GM21390 (cell line): ENCODE measurements at regions not wholly inside any gene's neighbourhood (a gene's known extent, or its start where the extent isn't known, plus 50 kb on each side); places are given as distances from the start of the nearest gene placed in this dataset.
"Not testable (repeated sequence)": the region's sequence is repeated elsewhere in the genome, so short reads cannot be mapped to it uniquely, and the experiment has no call there.

ENCODE experiments used
- ATAC-seq: cut with Tn5 transposase; IDR thresholded peaks from one replicate; pipeline ENCODE4 v1.9.1; 2021; ENCODE audit not compliant: unreplicated experiment

DNA sequence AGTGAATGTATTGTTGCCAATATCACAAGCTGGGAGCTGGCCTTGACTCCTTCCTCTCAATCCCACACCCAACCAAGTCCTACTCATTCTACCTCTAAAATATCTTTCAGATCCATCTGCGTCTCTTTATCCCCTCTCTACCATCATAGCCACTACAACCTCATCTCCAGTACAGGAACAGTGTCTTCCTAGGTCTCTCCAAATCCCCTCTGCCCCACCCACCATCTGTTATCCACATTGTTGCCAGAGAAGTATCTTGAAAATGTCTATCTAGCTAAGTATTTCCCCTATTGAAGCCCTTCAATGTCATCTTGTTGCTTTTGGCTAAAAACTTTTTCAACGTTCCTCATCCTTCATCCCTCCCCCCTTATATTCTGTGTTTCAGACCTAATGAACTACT is 244.7 kb downstream of the C12orf75 start:
- no peak for ATAC-seq

DNA sequence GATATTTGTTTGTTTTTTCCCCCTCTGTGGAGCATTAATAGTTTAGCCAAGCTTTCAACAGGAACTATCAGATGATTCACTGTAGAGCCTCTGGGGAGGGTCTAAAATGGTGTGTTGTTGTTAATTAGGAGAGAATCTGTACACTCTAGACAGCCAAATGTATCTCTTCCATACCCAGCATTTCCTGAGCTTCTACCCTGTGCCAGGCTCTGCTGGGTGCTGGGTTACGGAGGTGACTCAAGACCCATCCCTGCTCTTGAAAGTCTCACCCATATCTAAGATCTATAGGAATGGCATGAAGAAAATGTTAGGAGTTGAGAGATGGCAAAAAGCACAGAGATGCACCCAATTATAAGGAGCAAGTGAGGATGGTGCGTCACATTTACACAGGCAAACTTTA is 245.8 kb downstream of the C12orf75 start:
- no peak for ATAC-seq

DNA sequence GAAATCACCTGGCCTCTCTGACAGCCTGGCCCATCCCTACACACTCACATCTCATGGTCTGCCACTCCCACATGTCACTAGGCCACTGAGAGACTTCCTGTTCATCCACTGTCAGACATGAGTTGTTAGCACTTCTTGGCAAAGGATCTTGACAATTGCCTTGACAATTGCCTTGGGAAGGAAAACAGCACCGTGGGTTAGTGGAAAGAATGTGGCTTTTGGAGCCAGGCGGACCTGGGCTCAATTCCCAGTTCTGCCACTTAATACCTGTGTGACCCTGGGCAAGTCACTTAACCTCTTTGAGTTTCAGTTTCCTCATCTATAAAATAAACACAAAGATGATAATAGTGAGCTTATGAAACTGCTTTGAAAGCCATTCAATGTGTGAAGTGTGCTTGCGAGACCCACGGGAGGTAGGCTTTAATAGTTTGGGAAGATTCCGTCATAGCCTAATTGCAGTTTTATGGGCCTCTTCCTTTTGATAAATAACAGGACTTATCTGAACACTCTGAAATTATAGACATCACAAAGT is 250.4 kb downstream of the C12orf75 start:
- ATAC-seq: no peak

DNA sequence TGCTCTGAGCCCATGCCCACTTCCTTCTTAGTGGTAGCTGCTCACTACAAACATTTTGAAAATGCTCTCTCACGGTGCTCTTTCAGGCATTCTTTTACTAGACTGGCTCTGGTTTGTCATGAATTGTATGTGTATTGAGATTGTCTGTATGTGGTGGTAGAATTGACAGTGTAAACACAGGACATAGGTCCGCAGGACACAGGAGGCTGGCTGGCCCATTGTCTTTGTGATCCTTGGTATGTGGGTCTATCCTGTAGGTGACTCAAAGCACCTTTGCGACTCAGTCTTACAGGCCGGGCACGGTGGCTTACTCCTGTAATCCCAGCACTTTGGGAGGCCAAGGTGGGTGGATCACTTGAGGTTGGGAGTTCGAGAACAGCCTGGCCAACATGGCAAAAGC is 250.9 kb downstream of the C12orf75 start:
- ATAC-seq: no peak

DNA sequence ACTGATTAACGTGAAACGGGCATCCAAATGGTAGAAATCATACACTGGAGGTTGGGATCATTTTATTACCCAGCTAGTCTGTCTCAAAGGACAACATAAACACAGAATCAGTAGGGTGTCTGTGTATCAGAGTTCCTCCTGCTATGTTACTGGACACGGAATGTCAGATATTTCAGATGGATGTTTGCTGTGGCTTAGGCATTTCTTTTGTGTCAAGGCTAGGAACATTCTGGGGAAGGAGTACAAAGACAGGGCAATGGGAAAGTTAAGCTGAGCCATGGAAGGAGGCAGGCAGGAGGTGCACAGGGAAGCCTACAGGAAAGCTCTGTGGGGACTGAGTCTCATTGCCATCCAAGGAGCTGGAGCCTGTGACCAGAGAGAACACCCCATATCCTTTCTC is 254.6 kb downstream of the C12orf75 start:
- no peak for ATAC-seq

DNA sequence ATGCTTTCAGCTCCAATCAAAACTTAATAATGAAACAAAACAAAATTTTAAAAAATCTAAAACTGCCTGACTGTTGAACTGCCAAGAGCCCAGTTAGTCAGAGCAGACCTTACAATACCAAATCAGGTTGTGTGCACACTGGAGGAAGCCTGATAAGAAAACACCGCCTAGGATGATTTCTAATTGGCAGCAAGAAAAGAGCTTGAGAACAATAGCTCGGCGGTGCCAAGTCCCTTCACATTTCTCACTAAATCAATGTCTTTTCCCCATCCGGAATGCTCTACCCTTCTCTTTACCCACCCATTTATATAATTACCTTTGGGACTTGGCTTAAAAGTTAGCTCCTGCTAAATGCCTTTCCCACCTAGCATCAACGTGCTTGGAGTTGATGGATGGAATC is 256.7 kb downstream of the C12orf75 start:
- no peak for ATAC-seq

DNA sequence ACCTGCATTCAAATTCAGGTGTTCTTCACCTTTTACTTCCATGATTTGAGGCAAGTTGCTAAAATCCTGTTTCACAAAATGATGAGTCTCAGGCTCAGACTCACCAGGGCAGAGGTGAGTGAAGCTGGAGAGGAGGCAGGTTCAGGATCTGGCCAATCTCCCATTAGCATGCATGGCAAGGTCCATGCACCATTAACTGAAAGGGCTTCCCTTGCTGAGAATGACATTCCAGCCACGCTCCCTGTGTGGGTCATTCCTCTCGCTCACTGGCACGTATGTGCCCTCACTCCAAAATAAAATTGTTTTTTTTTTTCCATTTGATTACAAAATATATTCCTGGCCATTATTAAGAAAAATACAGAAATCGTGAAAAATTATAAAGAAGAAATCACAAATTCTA is 257.6 kb downstream of the C12orf75 start:
- ATAC-seq: no peak

DNA sequence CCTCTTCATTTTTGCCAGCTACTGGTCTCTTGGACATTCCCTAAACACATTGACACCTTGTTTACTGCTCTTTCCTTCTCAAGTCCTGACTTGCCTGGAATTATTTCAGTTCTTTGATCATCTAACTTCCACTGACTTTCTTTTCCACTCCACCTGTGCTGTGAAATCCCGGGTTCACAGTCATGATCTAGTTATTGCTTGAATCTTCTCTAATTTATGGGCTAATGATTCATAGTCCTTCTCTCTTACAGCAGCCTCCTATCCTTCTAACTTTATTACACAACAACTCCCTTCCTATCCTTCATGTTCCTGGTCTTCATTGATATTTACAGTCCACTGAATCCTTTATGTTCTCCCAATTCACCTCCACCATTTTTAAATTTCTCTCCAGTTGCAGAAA is 260.1 kb downstream of the C12orf75 start:
- no peak for ATAC-seq

DNA sequence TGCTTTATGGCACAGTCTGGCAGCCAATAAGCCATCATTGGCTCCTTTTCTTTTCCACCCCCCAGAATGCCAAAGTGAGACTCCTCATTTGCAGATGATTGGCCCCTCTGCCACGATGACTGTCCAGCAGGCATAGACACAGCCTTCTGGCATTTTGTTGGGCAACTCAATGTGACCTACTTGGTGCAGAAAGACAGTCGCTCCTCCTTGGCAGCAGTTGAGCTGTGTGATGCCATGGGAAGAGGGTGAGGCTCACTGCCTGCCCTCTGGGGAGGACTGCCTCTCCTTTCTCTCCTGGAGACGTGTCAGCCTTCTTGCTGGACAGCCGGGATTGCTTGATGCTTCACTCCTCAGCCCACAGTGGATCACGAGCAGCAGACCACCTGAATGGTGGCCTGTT is 264.9 kb downstream of the C12orf75 start:
- ATAC-seq: no peak

DNA sequence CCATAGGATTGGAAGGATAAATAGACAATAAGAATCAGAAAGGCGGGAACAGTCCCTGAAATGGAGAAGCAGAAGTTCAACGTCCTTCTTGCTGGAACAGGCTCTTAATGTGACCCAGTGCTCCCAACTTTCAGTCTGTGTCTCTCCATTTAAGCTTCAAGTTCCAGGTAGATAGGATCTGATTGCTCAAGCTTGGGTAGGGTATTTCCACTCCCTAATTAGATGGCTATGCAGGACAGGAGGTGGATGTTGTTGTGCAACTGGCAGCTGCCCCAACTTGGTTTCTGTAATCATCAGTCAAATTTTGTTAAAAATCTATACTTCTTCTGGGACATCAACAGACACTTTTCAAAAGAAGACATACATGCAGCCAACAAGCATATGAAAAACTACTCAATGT is 266.2 kb downstream of the C12orf75 start:
- ATAC-seq: no peak

DNA sequence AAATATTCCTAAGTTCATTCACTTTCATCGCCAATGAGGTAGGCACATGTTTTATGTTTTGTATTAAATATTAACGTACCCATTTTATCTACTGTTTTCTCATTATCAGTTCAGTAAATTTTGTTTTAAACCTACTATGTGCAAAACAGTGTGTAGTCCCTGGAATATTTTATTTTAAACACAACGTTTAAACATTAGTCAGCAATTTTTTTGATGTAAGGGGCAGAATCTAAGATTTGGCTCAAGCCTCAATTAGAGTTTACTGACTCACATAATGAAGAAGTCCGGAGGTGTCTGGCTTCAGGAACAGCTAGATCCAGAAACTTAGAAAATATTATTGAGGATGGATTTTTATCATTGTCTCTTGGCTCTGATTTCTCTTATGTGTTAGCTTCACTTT is 267.5 kb downstream of the C12orf75 start:
- ATAC-seq: no peak

DNA sequence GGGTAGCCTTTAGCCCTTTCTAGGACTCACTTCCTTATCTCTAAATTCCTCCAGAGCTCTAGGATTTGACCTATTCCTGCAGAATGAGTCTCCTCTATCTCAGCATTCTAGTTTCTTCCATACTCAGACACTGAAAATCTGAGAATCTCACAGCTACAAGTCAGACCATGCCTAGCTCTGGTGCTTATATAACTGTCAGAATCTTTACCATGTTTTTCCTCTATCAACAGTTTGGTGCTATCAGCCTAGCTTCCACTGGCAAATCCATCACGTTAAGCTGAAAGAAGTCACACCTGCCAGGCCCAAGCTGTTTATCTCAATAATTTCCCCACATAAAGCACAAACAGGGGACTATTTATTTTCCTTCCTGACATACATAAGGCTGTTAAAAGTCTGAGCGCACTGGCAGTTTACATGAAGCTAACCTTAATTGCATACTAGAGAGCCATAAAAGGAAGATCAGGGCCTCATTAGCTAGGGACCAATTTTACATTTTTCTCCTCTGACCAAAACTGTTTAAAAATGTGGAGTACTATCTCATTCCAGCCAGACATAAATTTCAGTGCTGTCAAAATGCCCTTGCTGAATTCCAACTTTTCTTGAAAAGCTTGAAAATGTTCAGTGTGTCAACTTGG is 270.5 kb downstream of the C12orf75 start:
- ATAC-seq: no peak

DNA sequence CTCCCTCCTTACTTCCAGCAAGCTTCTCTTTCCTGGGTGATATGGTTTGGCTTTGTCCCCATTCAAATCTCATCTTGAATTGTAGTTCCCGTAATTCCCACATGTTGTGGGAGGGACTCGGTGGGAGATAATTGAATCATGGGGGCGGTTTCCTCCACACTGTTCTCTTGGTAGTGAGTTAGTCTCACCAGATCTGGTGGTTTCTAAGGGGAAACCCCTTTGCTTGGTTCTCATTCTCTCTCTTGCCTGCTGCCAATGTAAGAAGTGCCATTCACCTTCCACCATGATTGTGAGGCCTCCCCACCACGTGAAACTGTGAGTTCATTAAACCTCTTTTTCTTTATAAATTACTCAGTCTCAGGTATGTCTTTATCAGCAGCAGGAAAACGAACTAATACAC is 271.8 kb downstream of the C12orf75 start:
- ATAC-seq: not testable (repeated sequence)

DNA sequence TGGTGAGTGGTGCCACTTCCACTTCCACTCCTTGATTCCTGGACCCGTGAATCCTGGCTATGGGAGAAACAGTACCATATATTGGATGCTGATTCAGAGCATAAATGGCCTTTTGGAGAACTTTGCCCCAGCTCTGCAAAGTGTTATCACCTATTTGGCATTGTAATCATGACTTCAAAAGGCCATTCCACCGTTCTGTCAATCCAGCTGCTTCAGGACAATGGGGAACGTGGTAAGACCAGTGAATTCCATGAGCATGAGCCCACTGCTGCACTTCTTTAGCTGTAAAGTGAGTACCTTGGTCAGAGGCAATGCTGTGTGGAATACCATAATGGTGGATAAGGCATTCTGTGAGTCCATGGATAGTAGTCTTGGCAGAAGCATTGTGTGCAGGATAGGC is 273.8 kb downstream of the C12orf75 start:
- ATAC-seq: not testable (repeated sequence)

DNA sequence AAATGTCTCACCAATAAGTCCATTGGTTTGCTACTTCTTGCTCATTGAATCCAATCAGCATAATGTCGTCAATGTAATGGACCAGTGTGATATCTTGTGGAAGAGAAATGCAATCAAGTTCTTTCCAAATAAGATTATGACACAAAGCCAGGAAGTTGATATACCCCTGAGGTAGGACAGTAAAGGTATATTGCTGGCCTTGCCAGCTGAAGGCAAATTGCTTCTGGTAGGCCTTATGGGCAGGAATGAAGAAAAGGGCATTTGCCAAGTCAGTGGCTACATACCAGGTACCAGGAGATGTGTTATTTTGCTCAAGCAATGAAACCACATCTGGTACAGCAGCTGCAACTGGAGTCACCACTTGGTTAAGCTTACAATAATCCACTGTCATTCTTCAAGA is 276.1 kb downstream of the C12orf75 start:
- not testable (repeated sequence) for ATAC-seq

DNA sequence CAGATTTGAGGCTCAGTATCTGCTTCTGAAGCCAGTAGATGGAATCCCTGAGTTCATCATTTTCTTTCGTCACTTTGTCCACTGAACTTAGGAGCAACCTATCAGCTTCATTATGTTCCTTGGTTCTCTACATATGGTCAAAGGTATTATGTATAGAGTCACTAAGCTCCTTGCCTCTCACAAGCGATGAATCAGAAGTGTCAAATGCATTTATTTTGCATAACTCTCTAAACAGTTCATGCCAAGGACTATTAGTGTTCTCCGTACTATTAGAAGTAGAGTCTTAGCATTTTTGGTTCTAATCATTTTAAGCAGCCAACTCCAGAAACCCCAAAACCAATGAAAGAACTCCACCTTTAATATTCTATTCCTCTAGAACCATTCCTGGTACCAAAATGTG is 278.5 kb downstream of the C12orf75 start:
- not testable (repeated sequence) for ATAC-seq

DNA sequence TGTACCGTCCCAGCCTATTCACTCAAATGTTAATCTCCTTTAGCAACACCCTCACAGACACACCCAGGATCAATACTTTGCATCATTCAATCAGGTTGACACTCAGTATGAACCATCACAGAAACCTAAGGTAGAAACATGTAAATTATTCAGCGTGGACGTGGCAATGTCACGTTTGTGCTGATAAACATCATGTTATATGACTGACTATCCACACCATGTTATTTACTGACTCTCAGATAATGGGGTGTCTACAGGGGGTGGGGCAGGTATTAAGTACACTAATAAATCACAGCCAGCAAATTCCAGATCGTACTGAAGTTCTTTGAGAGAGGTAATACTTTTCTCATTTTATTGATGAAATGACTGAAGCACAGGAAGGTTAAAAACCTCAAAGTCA is 280.0 kb downstream of the C12orf75 start:
- ATAC-seq: no peak

DNA sequence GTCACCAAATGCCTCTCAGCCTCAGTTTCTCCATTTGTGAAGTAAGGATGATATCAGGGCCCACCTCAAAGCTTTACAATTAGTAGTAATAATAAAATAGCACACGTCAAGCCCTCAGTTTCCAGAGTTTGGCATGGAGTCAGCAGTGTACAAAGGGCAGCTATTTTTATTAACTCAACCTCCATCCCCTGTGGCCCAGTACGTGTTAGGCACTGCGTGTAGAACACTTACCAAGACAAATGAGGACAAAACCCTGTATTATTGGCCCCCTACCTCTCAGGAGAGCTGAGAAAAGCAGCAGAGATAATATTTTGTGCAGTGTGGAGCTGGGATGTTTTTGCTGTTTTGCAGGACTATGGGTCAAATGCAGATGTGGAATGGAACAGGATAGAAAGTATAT is 280.8 kb downstream of the C12orf75 start:
- ATAC-seq: no peak

DNA sequence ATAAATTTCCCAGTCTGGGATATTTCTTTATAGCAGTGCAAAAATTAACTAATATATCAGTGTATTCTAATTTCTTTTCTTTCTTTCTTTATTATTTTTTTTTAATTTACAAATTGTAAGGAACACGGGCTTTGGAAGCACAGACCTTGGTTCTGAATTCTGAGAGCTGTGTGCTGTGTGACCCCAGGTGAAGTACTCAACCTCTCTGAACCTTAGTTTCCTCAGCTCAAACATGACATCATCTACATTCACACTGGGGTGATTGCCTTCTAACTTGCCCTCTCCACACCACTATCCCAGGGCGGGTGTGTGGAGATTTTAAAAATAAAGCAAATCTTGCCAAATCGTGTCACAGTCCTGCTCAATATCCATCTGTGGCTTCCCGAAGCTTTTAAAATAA is 282.8 kb downstream of the C12orf75 start:
- no peak for ATAC-seq

DNA sequence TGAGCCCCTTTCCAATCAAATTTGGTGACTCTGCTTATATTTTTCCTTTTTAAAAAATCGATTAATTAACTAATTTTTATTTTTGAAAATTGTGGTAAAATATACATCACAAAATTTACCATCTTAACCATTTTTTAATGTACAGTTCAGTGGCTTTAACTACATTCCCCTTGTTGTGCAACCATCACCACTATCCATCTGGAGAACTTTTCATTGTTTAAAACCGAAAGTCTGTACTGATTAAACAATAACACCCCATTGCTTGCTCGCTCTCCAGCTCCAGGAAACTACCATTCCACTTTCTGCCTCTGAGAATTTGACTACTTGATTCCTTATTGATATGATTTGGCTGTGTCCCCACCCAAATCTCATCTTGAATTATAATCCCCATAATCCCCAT is 283.4 kb downstream of the C12orf75 start:
- no peak for ATAC-seq

DNA sequence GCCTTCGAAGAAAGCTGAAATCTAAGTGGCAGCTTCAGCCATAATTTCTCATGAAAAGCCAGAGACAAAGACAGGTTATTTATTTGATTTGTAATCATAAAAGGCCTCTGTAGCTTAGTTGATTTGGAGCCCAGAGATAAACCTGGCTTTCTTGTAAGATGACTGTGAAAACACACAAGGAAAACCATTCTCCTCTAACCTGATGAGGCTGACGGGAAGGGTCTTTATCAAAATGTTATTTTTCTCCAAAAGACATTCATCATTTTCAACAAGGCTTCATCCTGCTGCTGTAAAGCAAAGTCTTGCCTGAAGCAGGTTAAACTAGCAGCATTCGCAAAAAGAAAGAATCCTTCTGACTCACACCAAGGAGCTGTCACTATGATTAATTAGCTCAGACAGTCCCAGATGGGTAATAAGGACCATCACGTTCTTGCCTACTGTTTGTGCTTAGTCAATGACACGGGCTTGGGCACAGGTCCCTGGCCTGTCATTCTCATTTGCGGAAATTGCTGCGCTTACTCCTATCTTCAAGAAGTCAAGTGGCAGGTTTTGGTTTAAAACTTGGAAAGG is 286.6 kb downstream of the C12orf75 start:
- ATAC-seq: no peak

DNA sequence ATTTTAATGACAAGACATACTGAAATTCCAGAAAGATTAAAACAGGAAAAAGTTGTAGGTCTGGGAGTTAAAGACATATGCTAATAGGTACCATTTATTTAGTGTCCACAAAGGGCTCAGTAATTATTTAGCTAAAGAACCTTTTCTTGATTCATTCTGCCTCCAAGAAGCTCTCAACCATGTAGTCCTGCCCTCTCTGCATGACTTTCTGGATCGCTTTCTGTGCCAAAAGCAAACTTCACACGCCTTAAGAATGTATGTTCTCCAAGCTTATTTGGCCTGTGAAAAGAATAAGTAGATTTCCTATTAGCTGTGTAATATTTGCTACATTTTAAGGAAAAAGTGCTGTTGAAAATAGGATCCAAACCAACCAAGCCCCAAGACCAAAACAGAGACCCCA is 291.7 kb downstream of the C12orf75 start:
- ATAC-seq: no peak
